Neural cell (in vitro differentiated cells): ENCODE measurements at regions not wholly inside any gene's neighbourhood (a gene's known extent, or its start where the extent isn't known, plus 50 kb on each side); places are given as distances from the start of the nearest gene placed in this dataset.

ENCODE experiments used
- H2AFZ ChIP-seq: fragments of 200-600, 300-800 bp; sonication (generic), shearing (Covaris generic); 2 replicates; pipeline ENCODE4 v1.6.0; 2014; ENCODE audit warnings: low read depth, mild to moderate bottlenecking, antibody characterized with exemption, low read length, moderate library complexity
- H3F3A ChIP-seq: fragments of 200-600 bp; shearing (Covaris generic); 2 replicates; pipeline ENCODE4 v1.6.1; 2016; ENCODE audit warnings: mild to moderate bottlenecking, moderate library complexity, mixed read lengths, antibody characterized with exemption, low read length; ENCODE audit not compliant: insufficient read depth, poor library complexity, severe bottlenecking
- H3K27ac ChIP-seq: fragments of 200-600, 300-800 bp; sonication (generic), shearing (Covaris generic); 2 replicates; pipeline ENCODE4 v1.5.1; 2014; ENCODE audit warnings: mild to moderate bottlenecking, low read length, moderate library complexity
- H3K27me3 ChIP-seq: fragments of 300-800, 200-600 bp; sonication (generic), shearing (Covaris generic); 2 replicates; pipeline ENCODE4 v1.6.0; 2014; ENCODE audit warnings: mild to moderate bottlenecking, low read depth, low read length, moderate library complexity; ENCODE audit not compliant: insufficient read depth
- H3K36me3 ChIP-seq: fragments of 300-800, 200-600 bp; sonication (generic), shearing (Covaris generic); 2 replicates; pipeline ENCODE4 v1.5.1; 2014; ENCODE audit warnings: mild to moderate bottlenecking, antibody characterized with exemption, low read length, moderate library complexity; ENCODE audit not compliant: insufficient read depth
- H3K4me2 ChIP-seq: fragments of 300-800, 200-600 bp; sonication (generic), shearing (Covaris generic); 2 replicates; pipeline ENCODE4 v1.6.0; 2014; ENCODE audit warnings: mild to moderate bottlenecking, low read length
- H3K4me3 ChIP-seq: fragments of 300-800, 200-600 bp; sonication (generic), shearing (Covaris generic); 2 replicates; pipeline ENCODE4 v1.5.1; 2014; ENCODE audit warnings: mild to moderate bottlenecking, low read length, moderate library complexity
- H3K79me2 ChIP-seq: fragments of 200-600 bp; shearing (Covaris generic); replicated peaks from 2 replicates; pipeline ENCODE4 v1.6.0; 2014; ENCODE audit warnings: mild to moderate bottlenecking, low read length, moderate library complexity; ENCODE audit not compliant: insufficient read depth
- H3K9ac ChIP-seq: fragments of 300-800, 200-600 bp; sonication (generic), shearing (Covaris generic); 2 replicates; pipeline ENCODE4 v1.6.1; 2016; ENCODE audit warnings: mild to moderate bottlenecking, low read length, mixed read lengths
- H3K9me2 ChIP-seq: fragments of 200-600 bp; shearing (Covaris generic); 2 replicates; pipeline ENCODE4 v1.6.1; 2016; ENCODE audit warnings: mild to moderate bottlenecking, low read length, mixed read lengths; ENCODE audit not compliant: insufficient read depth
- H3K9me3 ChIP-seq: fragments of 200-600, 300-800 bp; sonication (generic), shearing (Covaris generic); 2 replicates; pipeline ENCODE4 v1.6.1; 2016; ENCODE audit warnings: mild to moderate bottlenecking, mixed run types, low read length, moderate library complexity, mixed read lengths
- H4K20me1 ChIP-seq: fragments of 200-600 bp; shearing (Covaris generic); 2 replicates; pipeline ENCODE4 v1.6.1; 2016; ENCODE audit warnings: mild to moderate bottlenecking, mixed run types; ENCODE audit not compliant: insufficient read depth
- CTCF ChIP-seq: fragments of 450-650 bp; IDR thresholded peaks from 2 replicates; pipeline ENCODE4 v1.5.1; 2014; ENCODE audit warnings: antibody characterized with exemption, mild to moderate bottlenecking, moderate library complexity; ENCODE audit not compliant: poor library complexity, severe bottlenecking
- EP300 ChIP-seq: fragments of 450-650 bp; conservative IDR thresholded peaks from 2 replicates; pipeline ENCODE4 v1.6.1; 2014; ENCODE audit warnings: antibody characterized with exemption, mild to moderate bottlenecking, moderate library complexity; ENCODE audit not compliant: poor library complexity, severe bottlenecking
- EZH2 ChIP-seq: fragments of 200-600, 300-800 bp; shearing (Covaris generic), sonication (generic); IDR thresholded peaks from 2 replicates; pipeline ENCODE4 v1.6.1; 2014; ENCODE audit warnings: antibody characterized with exemption, low read length, borderline replicate concordance, mild to moderate bottlenecking; ENCODE audit not compliant: insufficient read depth, poor library complexity, severe bottlenecking
- MXI1 ChIP-seq: fragments of 450-650 bp; conservative IDR thresholded peaks from 2 replicates; pipeline ENCODE4 v1.6.1; 2014; ENCODE audit warnings: antibody characterized with exemption, mild to moderate bottlenecking; ENCODE audit not compliant: poor library complexity, severe bottlenecking
- POLR2AphosphoS5 ChIP-seq: IDR thresholded peaks from 2 replicates; pipeline ENCODE4 v1.6.1; 2012
- RAD21 ChIP-seq: fragments of 450-650 bp; conservative IDR thresholded peaks from 2 replicates; pipeline ENCODE4 v1.6.1; 2014; ENCODE audit warnings: antibody characterized with exemption, mild to moderate bottlenecking, moderate library complexity
- REST ChIP-seq: IDR thresholded peaks from 2 replicates; pipeline ENCODE4 v1.6.1; 2012; ENCODE audit warnings: borderline replicate concordance
- SMC3 ChIP-seq: fragments of 450-650 bp; conservative IDR thresholded peaks from 2 replicates; pipeline ENCODE4 v1.6.1; 2014; ENCODE audit warnings: antibody characterized with exemption, mild to moderate bottlenecking, moderate library complexity; ENCODE audit not compliant: poor library complexity
- TAF1 ChIP-seq: IDR thresholded peaks from 2 replicates; pipeline ENCODE4 v1.6.1; 2012; ENCODE audit warnings: low read depth

GRCh38 chr13:50195045-50195444 lies 179.8 kb downstream of the KCNRG start:
- no peaks in the 10 kb centered on the region for H3K9me2 ChIP-seq
- no peaks in the 10 kb centered on the region for H3K36me3 ChIP-seq
- no peaks in the 10 kb centered on the region for H3F3A ChIP-seq
- no peak for TF ChIP-seq POLR2AphosphoS5
- no peak for TF ChIP-seq SMC3
- TF ChIP-seq EP300: no peak
- TF ChIP-seq MXI1: no peak
- no peak for TF ChIP-seq CTCF
- no peak for TF ChIP-seq REST
- TF ChIP-seq EZH2: no peak
- no peak for TF ChIP-seq TAF1
- TF ChIP-seq RAD21: no peak
- no peaks in the 10 kb centered on the region for H3K79me2 ChIP-seq
- no peak overlapping the region for H3K9ac ChIP-seq
- no peak overlapping the region for H3K4me3 ChIP-seq
- H3K9me3 ChIP-seq: no peaks in the 10 kb centered on the region
- H3K27ac ChIP-seq: no peak overlapping the region
- no peak overlapping the region for H3K4me2 ChIP-seq
- no peaks in the 10 kb centered on the region for H4K20me1 ChIP-seq
- no peak overlapping the region for H2AFZ ChIP-seq
- no peaks in the 10 kb centered on the region for H3K27me3 ChIP-seq

GRCh38 chr13:50196118-50196517 lies 180.9 kb downstream of the KCNRG start:
- no peak overlapping the region for H3K9ac ChIP-seq
- H3K4me2 ChIP-seq: no peak overlapping the region
- no peaks in the 10 kb centered on the region for H3K9me2 ChIP-seq
- H3K36me3 ChIP-seq: no peaks in the 10 kb centered on the region
- H3K79me2 ChIP-seq: no peaks in the 10 kb centered on the region
- TF ChIP-seq EZH2 (no peak), TAF1 (no peak), EP300 (no peak), REST (no peak), SMC3 (no peak), RAD21 (no peak), CTCF (no peak)
- no peaks in the 10 kb centered on the region for H3F3A ChIP-seq
- H2AFZ ChIP-seq: no peak overlapping the region
- H3K4me3 ChIP-seq: no peak overlapping the region
- no peaks in the 10 kb centered on the region for H3K27me3 ChIP-seq
- H4K20me1 ChIP-seq: no peaks in the 10 kb centered on the region
- H3K27ac ChIP-seq: no peak overlapping the region
- no peaks in the 10 kb centered on the region for H3K9me3 ChIP-seq
